Lower lobe of right lung (tissue), 2 donors: ENCODE measurements at regions not wholly inside any gene's neighbourhood (a gene's known extent, or its start where the extent isn't known, plus 50 kb on each side); places are given as distances from the start of the nearest gene placed in this dataset.
"Not testable (repeated sequence)": the region's sequence is repeated elsewhere in the genome, so short reads cannot be mapped to it uniquely, and the experiment has no call there.

Experiments used
- ATAC-seq, 2 donors: fragments of 200-7000 bp; cut with Tn5 transposase; one replicate each; pipeline ENCODE4 v1.9.1; 2020 to 2022; ENCODE audit warnings: mild to moderate bottlenecking in 2 of 2, moderate library complexity in 2 of 2
- DNase-seq: peaks from one replicate; pipeline ENCODE4 v3.0.0-alpha.2; 2020
- H3K27ac ChIP-seq: fragments of 200-600 bp; one replicate; pipeline ENCODE4 v1.8.0; 2022
- H3K27me3 ChIP-seq: fragments of 200-600 bp; one replicate; pipeline ENCODE4 v1.8.0; 2022; ENCODE audit warnings: low read depth
- H3K36me3 ChIP-seq: fragments of 200-600 bp; one replicate; pipeline ENCODE4 v1.8.0; 2022; ENCODE audit warnings: mild to moderate bottlenecking
- H3K4me1 ChIP-seq: fragments of 200-600 bp; one replicate; pipeline ENCODE4 v1.8.0; 2022
- H3K4me3 ChIP-seq: fragments of 200-600 bp; one replicate; pipeline ENCODE4 v1.8.0; 2022; ENCODE audit warnings: mild to moderate bottlenecking
- H3K9me3 ChIP-seq: fragments of 200-600 bp; one replicate; pipeline ENCODE4 v1.8.0; 2022
- CTCF ChIP-seq: fragments of 200-600 bp; IDR thresholded peaks from one replicate; pipeline ENCODE4 v1.8.0; 2022; ENCODE audit warnings: antibody characterized with exemption, mild to moderate bottlenecking
- intact Hi-C: fragments of 100-400 bp; cut with DNase I; formaldehyde crosslinking; loops from one replicate; pipeline ENCODE4 v1.11.0; 2022
- donor health status: DM: no; HTN: yes; CAD: no; lungs with severe emphysema.

- Histone ChIP-seq H3K27me3 (no peaks in the 10 kb centered on the region), H3K4me1 (no peaks in the 10 kb centered on the region), H3K4me3 (no peak overlapping the region), H3K9me3 (no peaks in the 10 kb centered on the region), H3K36me3 (no peaks in the 10 kb centered on the region), H3K27ac (no peak overlapping the region)
- DNase-seq = no peak
- no peak for TF ChIP-seq CTCF
- ATAC-seq = no peak
- intact Hi-C loops = no loop called here
These were observed 320.5 kb downstream of the MMUT start for GRCh38 chr6:49142421-49143151.

- ATAC-seq (no peak), DNase-seq (no peak)
- Histone ChIP-seq H3K9me3 (no peaks in the 10 kb centered on the region), H3K4me3 (no peak overlapping the region), H3K36me3 (no peaks in the 10 kb centered on the region), H3K4me1 (no peaks in the 10 kb centered on the region), H3K27ac (no peak overlapping the region), H3K27me3 (no peaks in the 10 kb centered on the region)
- TF ChIP-seq CTCF = no peak
- intact Hi-C loops = no loop called here
These were observed 341.1 kb downstream of the MMUT start for GRCh38 chr6:49121970-49122369.

DNA sequence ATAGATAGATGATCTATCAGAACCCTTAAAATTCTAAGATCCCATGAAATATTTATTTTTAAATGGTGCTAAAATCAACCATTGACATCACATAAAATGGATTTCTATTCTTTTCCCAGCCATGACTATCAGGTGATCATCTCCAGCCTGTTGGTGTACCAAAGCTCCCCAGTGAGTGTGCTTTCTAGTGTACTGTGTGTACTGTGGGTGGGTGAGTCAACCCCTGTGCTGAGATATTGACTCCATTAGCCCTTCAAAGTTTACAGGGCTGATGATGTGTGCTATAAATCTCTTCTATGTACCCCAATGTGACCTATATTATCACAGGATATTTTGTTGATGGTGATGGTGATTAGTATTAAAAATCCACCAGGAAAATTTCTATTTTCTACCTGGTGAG, 344.6 kb downstream of the MMUT start:
- no peak overlapping the region for H3K4me3 ChIP-seq
- no peaks in the 10 kb centered on the region for H3K36me3 ChIP-seq
- intact Hi-C loops = no loop called here
- no peaks in the 10 kb centered on the region for H3K9me3 ChIP-seq
- DNase-seq = no peak
- no peaks in the 10 kb centered on the region for H3K4me1 ChIP-seq
- H3K27me3 ChIP-seq = no peaks in the 10 kb centered on the region
- no peak for TF ChIP-seq CTCF
- no peak for ATAC-seq
- H3K27ac ChIP-seq = no peak overlapping the region

- Histone ChIP-seq H3K4me3 (no peak overlapping the region), H3K9me3 (no peaks in the 10 kb centered on the region), H3K27me3 (no peaks in the 10 kb centered on the region), H3K27ac (no peak overlapping the region), H3K36me3 (no peaks in the 10 kb centered on the region), H3K4me1 (no peaks in the 10 kb centered on the region)
- DNase-seq = no peak
- intact Hi-C loops = no loop called here
- no peak for ATAC-seq
- TF ChIP-seq CTCF = no peak
These were observed 352.1 kb downstream of the MMUT start for GRCh38 chr6:49110916-49111315.

DNA sequence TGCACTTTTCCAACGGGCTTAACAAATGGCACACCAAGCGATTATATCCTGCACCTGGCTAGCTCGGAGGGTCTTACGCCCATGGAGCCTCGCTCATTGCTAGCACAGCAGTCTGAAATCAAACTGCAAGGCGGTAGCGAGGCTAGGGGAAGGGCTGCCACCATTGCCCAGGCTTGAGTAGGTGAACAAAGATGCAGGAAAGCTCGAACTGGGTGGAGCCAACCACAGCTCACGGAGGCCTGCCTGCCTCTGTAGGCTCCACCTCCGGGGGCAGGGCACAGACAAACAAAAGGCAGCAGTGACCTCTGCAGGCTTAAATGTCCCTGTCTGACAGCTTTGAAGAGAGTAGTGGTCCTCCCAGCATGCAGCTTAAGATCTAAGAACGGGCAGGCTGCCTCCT, 365.4 kb downstream of the MMUT start:
- H3K36me3 ChIP-seq, H3K4me3 ChIP-seq, DNase-seq, ATAC-seq, H3K4me1 ChIP-seq, H3K9me3 ChIP-seq, intact Hi-C loops, H3K27me3 ChIP-seq, H3K27ac ChIP-seq: not testable (repeated sequence)

DNA sequence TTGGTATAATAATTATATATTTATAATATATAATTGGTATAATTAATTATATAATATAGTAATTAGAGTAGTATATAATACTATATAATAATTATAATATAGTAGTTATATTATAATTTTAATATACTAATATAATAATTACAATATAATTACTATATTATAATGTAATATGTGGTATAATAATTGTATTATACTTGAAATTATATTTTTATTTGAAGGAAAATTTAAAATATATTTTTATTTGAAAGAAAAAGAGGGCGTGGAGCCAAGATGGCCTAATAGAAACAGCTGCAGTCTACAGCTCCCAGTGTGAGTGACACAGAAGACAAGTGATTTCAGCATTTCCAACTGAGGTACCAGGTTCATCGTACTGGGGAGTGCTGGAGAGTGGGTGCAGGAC, 365.9 kb downstream of the MMUT start:
- H3K4me1 ChIP-seq = no peaks in the 10 kb centered on the region
- ATAC-seq = no peak
- H3K4me3 ChIP-seq = no peak overlapping the region
- H3K9me3 ChIP-seq = no peaks in the 10 kb centered on the region
- intact Hi-C loops = no loop called here
- DNase-seq = no peak
- H3K27ac ChIP-seq = no peak overlapping the region
- TF ChIP-seq CTCF = no peak
- no peaks in the 10 kb centered on the region for H3K27me3 ChIP-seq
- no peaks in the 10 kb centered on the region for H3K36me3 ChIP-seq
